ENCODE measurements at regions not wholly inside any gene's neighbourhood (a gene's known extent, or its start where the extent isn't known, plus 50 kb on each side); places are given as distances from the start of the nearest gene placed in this dataset.
"Not testable (repeated sequence)": the region's sequence is repeated elsewhere in the genome, so short reads cannot be mapped to it uniquely, and the experiment has no call there.

DNA sequence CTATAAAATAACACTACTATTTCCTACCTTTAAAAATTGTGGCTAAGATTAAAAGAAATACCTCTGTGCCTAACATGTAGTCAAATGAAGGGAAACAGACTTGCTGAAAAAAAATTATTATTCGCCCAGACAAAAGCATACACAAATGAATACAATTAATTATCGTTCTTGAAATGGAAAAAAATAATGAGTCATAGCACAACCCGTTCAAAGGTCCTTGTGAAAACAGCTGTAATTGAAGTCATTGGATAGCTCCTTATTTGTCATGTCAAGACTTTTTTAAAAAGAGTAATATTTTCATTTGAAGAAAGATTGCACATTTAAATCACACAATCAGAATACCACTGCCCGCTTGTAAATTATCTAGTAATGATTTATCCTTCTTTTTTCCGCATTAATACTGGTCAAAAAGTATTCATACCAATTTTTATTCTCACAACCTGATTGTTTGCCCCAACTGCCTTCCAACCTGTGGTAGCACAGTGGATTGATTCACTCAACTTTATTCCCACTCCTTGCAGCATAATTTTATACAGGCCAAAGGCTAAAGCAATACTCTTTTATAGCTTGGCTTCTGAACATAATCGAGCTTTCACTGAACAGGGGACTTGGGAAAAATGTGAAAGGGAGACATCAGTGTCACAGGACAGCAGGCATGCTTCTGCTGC is 655.2 kb upstream of the MAP3K7 start:
- no peak for DNase-seq

DNA sequence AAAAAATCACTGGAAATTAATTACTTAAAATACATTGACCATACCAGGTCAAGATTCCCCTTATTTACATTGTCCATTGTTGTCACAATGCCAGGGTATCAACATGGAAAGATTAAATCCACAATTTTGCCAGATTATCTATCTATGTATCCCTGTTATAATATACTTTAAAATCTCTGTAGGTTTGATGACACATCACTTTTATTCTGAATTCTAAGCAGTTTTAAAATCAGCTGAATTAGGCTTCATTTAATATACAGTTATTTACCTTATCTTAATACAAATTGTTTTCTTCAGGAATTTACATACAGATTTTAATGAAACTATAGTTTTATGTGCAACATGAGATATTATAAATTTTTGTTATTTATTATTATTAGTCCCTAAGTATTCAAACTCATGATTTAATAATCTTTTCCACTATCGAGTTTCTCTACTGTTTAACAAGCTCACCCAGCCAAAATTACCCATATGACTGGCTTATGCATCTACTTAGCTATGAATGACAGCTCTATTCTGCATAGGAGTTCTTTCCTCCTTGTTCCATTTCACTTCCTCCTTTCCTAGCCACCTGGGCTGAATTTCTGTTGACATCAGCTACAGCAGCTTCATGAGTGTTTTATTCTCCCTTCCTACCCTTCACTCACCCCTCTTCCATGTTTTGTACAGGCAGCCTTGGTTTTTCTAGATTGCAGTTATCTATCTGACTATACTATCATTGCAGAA is 654.2 kb upstream of the MAP3K7 start:
- no peak for DNase-seq

DNA sequence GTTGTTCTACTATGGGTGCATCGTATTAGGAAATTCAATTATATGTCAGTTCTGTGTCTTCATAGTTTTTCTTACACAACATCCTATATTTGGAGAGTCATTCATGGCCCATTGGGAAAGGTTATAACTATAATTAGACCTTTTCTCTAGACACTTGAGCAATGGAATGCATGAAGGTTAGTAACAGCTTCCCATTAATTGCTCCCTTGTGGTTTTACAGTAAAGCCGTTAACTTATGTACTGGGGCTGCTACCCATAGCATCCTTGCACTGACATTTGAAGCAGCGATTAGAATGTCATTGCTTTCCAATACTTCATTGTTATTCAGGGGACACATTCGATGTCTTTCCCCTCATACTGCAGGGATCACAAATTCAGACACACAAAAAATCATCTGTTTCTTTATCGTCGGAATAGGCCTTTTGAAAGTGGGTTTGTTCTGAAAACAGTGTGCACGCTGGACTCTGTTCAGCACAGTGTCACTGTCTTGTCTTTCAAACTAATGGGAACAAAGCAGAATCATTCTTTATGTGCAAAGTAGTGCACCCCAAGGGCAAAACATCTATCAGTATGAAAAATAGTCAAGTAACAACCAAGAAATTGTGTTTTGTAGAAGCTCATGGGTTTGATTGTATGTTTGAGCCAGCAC is 634.3 kb upstream of the MAP3K7 start:
- DNase-seq = no peak

DNA sequence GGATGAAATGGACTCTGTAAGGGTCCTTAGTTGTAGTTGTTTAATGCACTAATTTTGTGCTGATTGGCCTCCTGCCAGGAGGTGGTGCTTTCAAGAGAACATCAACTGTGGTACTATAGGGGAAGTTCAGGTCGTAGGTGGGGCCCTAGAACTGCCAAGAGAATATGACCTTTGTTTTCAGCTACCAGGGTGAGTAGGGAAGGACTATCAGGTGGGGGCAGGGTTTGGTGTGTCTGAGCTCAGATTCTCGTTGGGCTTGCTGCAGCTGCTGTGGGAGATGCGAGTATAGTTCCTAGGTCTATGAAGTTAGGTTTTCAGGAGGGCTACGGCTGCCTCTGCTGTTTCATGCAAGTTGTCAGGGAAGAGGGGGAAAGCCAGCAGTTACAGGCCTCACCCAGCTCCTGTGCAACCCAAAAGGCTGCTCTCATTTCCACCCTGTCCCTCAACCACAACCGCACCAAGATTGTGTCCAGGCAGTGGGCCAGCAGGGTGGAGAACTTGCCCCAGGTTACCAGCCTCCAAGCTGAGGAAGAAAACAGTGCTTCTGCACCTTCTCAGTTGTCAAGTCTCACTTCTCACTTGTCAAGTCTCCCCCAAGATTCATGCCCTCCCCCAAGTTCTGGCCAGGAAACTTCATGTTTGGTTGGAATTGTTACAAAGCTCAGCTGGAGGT is 626.5 kb upstream of the MAP3K7 start:
- DNase-seq = no peak

DNA sequence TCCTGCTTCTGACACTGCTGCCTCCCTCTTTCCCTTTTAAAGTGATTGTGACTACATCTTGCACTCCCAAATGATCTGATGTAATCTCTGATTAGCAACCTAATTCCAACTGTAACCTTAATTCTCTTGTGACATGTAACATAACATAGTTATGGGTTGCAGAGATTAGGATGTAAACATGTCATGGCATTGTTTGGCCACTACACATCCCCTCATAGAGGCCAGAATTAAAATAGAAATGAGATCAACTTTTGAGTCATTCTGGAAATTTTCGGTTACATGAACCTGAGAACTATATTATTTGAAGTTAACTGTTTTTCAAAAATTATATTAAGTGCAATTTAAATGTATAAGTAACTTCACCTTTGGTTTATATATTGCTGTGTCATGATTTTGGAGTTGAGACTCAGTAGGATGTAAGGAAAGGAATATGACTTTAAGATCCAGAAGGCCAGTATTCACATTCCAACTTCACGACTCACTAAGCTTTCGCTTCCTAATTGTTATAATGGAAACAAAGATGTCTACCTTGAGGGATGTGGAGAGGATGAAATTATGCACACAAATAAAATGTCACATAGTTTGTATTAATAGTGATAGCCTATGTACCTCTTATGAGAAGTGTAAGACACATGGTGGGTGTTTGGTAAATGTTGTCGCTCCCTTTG is 611.9 kb upstream of the MAP3K7 start:
- DNase-seq = no peak

DNA sequence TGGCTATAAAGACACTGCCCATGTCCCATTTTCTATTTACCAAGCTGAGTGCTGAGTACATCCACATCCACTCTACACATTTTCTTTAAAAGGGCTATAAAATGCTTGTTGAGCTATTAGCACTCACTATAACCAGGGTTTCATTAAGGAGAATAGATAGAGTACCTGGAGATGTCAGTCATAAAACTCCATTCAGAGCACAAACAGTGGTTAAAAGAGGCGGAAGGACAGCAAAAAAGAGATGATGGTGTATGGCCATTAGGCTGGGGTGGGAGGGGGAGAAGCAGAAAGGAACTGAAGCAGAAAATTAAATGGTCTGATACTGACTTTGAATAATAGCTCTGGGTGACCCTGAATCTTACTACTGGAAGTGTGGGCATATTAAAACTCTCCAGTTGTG is 609.9 kb upstream of the MAP3K7 start:
- DNase-seq = no peak

DNA sequence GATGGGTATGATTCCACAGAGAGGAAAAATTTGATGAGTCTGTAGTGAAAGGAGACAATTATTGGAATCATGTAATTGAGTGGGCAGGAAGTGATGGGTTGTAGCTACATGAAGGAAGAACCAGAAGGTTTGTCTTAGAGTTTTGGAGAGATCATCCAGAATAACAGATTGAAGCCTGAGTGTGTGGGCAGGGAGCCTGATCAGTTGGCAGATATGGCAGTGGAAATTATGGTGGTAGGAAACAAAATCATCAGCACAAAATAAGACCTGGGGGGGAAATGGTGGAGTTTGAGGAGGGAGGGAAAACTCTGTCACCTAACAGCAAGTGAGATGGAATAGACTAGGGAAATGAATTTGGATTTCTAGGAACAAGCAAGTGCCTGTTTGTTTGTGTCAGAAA is 606.6 kb upstream of the MAP3K7 start:
- DNase-seq = no peak

DNA sequence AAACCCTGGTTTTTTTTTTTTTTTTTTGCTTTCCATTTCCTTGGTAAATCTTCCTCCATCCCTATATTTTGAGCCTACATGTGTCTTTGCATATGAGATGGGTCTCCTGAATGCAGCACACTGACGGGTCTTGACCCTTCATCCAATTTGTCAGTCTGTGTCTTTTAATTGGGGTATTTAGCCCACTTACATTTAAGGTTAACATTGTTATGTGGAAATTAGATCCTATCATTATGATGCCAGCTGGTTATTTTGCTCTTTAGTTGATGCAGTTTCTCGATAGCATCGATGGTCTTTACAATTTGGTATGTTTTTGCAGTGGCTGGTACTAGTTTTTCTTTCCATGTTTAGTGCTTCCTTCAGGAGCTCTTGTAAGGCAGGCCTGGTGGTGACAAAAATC is 603.2 kb upstream of the MAP3K7 start:
- DNase-seq = not testable (repeated sequence)

DNA sequence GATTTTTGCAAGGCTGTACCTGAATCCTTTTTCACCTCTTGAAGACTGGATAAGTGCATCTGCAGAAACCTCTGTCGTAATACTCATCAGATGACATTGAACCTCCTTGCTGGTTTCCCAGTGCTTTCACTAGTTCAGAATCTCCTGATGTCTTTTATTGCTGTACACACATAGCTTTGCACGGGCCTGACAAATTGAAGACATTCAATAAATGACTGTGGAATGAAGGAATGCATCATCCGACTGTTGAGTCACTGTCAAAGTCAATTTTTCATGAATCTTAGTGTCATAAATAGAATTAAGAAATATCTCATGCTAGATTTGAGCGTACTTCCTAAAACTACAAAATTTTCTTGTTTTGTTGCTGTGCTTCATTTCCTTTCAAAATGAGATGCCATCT is 598.2 kb upstream of the MAP3K7 start:
- no peak for DNase-seq

DNA sequence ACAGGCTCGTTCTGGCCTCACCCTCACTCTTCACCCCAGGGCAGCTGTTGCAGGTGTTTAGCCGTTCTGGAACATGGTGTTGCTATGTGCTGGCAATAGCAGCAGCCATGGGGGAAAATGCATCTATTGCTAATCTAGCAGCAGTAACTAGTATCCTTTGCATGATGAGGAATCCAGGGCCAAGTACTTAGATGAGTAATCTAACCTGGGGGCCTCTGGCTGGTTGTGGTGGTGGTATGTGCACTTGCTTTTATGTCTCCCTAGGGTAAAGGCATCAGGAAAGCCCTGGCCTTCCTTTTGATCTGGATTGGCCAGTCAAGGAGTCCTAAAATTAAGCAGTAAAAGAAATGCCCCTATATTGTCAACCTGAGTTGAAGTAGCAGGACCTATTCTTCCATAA is 594.5 kb upstream of the MAP3K7 start:
- no peak for DNase-seq

DNA sequence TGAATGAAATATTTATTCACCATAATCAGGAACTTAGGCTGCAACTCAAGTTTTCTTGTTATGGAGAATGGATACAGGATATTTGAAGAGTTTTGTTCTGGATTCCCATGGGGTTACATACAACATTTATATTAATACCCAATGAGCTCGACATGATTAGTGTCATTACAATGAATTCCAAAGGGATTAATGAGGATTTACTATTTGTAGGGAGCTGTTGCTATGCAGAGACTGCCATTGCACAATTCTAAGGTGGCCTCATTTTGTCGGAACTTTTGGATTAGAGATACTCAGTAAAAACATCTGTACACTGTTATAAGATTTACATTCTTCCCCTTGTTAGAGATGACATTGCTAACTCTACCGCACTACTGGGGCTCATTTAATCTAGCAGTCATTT is 586.8 kb upstream of the MAP3K7 start:
- no peak for DNase-seq

DNA sequence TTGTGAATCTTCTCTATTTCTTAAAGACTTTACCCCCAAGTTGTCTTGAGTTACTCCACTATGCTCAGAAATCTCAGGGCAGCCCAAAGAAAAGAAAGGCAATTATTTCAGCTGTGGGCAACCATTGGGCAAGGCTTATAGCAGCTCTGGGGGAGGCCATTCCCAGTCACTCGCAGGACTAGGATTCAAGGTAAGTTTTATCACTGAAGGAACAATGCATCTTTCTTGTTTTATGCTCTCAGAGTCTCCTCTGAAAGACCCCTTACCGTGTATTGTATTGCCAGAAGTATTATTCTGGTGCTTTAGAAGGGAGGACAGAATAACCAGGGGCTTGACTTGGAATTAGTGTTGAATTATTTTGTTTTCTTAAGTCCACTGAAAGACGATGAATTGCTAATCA is 586.3 kb upstream of the MAP3K7 start:
- DNase-seq = no peak

DNA sequence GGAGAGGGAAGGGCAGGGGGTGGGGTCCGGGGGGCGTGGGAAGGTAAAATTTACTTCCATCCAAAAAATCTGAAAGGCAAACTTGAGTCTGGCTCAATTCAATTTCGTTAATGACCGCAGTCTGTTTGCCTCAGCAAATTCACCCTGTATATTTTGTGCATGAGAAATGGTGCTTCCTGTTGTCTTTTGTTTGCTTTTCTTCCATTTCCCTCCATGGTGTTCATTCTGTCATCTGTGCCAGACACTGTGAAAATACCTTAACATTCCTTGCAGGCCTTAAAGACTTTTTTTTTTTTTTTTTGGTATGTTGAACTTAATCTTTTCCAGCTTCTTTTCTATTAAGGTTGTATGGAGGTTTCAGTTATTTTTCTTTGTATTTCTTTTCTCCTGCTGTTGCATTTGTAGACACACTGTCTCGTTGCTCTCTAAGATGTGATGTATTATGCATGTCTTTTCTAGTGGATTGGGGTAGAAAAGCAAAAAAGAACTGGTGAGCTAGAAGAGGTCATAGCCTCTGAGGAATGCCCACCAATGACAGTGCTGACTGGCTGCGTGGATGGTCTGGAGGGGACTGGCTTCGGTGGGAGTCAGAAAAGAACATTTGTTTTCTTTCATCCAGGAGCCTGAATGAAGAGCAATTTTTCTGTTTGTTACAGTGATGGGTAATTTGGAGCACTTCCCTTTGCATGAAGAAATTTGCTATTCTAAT is 585.0 kb upstream of the MAP3K7 start:
- DNase-seq = no peak

DNA sequence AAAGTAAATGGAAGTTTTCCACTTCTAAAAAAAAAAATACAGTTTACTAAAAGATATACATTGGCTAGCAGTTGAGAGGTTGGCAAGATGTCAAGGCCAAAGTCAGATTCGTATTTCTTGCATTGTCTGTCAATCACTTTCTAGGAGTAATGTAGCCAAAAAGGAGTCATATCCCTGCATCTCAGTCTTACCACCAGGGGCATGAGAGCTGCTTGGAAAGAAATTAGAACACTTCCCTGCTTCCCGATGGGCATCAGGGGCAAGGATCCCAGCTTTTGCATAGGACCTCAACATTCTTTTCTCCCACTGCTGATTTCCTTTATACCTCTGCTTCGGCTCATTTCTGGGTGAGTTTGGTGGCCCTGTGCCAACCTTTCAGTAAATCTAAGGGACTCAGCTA is 581.0 kb upstream of the MAP3K7 start:
- DNase-seq = no peak

DNA sequence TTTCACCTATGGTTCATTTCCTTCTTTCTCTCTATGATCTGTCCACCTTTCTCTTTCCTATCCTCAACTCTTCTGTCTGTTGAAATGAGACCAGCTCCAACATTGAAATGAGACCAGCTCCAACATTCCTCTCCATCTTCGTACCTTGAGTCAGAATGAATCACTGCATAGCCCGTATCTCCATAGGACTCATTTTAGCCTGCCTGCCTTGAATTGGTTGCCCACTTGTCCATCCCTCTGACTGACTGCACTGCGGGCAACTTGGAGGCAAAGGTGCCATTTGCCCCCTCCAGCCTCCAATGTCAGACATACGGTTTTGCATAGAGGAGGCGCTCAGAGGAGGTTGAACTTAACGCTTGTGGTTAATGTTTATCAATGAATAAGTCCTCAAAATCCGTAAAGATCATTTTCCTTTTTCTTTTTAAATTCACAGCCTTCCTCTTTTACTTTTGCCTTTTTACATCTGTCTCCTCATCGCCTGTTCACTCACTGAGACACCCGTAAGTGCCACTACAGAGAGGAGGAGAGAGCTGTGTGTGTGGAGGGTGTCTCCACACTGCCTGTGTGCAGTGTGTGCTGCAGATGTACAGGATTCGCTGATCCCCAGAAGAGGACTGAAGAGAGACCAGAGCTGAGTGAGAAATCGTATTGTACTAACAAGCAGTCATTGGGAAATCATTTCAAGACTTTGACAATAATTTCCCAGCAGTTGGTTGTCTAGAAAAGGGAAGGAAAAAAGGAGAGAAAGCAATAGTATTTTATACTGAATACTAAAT is 579.6 kb upstream of the MAP3K7 start:
- no peak for DNase-seq

DNA sequence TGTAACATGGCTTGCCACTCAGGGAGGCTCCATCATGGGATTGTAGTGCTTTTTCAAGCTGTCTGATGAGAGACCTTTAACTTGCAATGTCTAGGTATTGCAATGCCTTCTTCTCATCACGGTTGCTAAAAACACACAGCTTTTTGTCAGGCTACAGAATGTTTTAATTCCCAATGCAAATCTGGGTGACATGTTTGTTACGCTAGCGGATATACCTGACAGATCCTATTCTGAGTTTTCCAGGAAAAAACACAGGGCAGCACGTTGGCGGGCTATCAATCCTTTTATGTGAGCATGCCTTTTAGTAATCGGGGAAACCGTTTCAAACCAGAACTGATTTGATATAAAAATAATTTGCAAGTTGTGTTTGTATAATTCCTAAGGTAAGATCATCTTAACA is 577.2 kb upstream of the MAP3K7 start:
- no peak for DNase-seq

DNA sequence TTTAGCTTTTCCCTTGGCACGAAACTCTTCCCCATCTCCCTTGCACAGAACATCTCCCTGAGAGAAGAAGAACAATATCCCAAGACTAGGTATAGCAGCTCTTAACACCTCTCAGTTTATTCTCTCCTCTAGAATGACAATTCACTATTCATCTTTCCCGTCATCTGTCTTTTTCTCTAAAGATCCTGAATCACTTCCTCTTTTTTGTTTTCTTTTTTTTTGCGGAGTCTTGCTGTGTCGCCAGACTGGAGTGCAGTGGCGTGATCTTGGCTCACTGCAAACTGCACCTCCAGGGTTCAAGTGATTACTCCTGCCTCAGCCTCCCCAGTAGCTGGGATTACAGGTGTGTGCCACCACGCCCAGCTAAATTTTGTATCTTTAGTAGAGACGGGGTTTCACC is 574.4 kb upstream of the MAP3K7 start:
- DNase-seq = no peak

DNA sequence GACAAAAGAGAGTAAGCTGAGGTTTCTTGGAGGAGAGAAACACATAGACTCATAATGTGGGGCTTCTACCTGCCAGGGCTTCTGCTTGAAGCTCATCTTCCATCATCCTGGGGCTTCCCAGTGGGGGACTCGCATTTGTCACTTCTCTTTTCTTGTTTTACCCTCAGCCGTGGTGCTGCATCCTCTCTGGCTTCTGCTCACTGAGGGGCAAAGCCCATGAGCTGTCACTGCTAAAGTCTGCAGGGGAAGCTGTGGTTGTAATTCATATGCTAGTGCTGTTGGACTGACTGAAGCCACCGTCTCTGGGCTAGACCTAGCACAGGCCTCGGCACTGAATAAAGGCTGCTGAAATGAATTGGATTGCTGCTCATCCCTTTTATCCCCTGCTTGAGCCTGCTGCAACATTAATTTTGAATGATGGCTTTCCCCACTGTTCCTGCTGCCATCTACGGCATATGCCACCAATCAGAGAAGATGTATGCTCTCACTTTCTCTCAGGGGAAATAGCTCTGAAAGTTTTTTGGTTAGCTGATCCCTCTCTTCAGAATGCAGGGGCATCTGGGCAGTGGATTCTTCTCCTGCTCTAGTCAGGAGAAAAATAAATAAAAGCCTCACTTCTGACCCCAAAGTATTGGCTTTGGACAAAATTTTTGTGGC is 568.4 kb upstream of the MAP3K7 start:
- no peak for DNase-seq

DNA sequence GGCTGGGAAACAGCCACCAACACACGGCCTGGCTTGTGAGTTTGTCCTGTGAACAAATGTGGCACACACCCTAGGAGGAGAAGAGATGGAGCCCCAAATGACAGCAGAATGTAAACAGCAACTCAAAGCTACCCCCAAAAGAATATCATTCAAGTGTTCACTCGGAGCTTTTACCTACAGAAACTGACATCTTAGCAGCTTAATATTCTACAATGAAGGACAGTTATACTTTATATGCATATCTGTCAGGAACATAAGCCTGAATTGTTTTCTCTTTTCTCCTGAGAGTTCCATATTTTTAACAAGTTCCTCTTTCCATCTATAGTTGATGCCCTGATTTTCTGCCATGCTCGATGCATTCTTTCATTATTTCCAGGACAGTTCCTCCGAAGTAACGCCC is 566.0 kb upstream of the MAP3K7 start:
- no peak for DNase-seq

DNA sequence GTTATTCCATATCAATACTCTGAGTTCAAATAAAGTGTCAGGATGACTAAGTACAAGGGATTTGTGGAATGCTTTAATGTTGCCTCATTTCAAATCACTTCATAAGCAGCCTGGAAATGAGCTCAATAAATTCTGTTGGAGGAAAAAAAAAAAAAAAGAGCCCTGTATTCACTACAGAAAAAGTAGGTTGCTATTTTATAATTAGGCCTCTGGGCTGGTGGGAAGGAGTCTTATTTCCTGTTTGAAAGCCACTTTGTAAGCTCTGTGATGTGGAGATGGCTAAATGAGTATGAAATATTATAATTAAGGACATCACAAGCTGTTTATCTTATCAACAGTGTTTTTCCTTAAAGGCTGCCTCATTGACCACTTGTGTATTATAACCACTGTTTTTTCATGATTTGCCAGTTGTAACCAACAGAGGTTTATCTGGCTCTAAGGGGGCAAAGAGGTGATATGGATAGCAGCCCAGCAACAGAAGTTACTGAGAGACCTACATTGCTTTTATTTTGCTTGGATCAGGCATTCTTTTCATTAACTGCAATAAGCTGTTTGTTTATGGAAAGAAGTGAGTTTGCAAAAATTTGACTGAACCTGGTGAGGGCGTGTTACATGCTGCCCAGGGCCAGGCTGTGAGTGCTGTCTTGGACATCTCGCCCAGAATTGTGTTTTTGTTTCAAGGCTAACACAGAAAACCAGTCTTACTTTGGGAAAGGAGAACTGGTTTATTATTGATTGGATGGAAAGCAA is 563.3 kb upstream of the MAP3K7 start:
- no peak for DNase-seq

All from activated CD4-positive, alpha-beta T cell treated with anti-CD3 and anti-CD28 coated beads, Interleukin-2, amount 50 U/mL, for 4 hours (primary cell).